GM19193 (cell line): ENCODE measurements at regions not wholly inside any gene's neighbourhood (a gene's known extent, or its start where the extent isn't known, plus 50 kb on each side); places are given as distances from the start of the nearest gene placed in this dataset.

Experiments used
- POLR2A ChIP-seq: IDR thresholded peaks from 4 replicates; pipeline ENCODE4 v1.6.1; 2011; ENCODE audit not compliant: insufficient read depth, insufficient read length; ENCODE audit errors: extremely low read depth

- TF ChIP-seq POLR2A: no peak
Observed at GRCh38 chr1:199242147-199242546, 603.3 kb downstream of the PTPRC start.

- no peak for TF ChIP-seq POLR2A
Observed at GRCh38 chr1:199242601-199243000, 603.8 kb downstream of the PTPRC start.

DNA sequence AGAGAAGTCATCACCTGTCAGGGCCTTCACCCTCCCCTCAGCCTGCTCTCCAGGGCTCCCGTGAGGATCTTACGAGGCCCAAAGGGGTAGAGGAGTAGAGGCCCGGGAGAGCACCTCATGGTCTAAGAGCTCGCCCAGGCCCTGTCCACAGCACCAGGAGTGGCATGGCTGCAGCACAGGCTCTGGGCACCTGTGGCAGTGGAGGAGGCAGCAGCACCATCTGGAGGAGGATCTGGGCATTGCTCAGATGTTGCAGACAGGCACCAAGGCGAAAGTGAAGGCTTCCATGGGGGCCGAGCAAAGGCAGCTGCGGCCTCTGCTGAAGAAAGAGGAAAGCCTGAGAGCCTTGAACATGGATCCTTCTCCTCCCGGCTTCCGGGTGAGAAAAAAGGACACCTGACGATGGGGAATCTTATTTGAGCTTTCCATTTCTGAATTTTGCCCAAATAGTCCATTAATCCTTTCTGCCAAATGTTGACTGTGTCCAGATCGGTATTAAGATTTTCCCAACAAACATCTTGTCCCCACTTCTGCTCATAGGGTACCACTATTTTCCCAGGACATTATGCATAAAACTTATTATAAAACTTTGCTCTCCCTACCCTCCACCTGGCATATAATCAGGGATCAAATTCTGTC is 604.7 kb downstream of the PTPRC start:
- TF ChIP-seq POLR2A: no peak

DNA sequence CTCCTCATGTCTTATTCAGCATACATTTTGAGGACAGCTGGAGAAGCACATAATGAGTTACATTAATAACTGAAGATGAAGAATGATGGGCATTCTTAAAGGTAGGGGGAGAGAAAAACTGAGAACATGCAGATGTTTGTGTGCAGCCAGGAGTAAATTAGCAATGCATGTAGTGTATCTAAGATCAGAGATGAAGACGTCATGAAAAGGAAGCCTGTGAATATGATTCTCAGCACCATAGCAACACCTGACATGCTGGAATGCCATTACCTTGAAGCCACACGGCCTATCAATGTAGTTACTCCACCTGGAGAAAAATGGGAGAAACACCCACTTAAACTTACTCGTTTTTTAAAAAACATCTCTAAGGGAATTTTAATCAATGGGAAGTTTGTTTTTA is 607.1 kb downstream of the PTPRC start:
- TF ChIP-seq POLR2A: no peak

DNA sequence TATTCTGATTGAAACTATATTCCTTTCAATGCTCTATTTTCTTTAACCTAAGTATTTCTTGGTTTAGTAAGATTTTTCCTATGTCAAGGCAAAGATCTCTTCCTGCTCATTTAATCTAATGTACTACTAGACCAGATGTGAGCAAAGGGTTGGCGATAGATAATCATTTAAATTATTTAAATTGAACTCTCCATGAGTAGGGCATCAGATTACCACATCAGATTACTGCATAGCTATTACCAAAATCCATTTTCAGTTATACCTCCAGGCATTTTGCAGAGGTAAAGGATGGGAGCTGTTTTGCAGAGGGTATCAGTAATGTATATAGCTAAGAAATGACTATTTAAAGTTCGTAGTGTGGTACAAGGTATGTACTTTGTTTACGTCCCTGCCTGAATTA is 607.9 kb downstream of the PTPRC start:
- no peak for TF ChIP-seq POLR2A

- no peak for TF ChIP-seq POLR2A
Observed at GRCh38 chr1:199247891-199248290, 609.1 kb downstream of the PTPRC start.

GRCh38 chr1:199261328-199261727 is 622.5 kb downstream of the PTPRC start:
- TF ChIP-seq POLR2A: no peak

- TF ChIP-seq POLR2A: no peak
Observed at GRCh38 chr1:199264283-199264682, 625.4 kb downstream of the PTPRC start.

DNA sequence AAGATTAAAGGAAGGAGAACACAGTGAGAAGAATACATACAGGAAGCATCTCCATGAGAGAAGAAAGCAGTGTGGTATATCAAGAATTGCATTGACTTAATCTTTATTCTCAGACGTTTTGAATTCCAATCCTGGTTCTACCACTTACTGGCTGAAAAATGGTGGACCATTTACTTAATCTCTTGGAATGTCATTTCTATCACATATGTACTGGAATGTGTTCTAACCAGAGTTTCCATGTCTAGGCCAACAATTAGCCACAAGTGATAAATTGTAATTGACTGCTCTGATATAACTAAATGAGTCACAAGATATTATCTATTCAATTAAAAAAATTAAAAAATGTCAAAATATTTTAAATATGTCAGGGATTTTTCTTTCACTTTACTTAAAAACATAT is 626.1 kb downstream of the PTPRC start:
- no peak for TF ChIP-seq POLR2A

DNA sequence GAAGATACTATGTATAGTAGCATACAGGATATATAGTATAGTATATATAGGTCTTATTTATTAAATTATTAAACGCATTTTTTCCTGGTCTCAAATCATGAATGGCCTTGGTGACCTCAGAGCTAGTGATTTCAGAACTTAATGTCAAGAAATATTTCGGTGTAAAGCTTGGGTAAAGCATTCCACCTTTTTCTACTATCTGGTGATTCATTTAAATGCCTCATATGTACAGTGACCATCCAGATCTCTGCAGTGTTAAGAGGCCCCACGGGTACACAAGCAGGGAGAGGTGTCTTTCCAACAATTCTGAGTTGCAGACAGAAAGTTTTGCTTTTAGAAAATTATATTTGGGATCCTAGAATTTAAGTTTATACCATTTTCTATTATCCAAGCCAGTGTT is 626.5 kb downstream of the PTPRC start:
- no peak for TF ChIP-seq POLR2A

DNA sequence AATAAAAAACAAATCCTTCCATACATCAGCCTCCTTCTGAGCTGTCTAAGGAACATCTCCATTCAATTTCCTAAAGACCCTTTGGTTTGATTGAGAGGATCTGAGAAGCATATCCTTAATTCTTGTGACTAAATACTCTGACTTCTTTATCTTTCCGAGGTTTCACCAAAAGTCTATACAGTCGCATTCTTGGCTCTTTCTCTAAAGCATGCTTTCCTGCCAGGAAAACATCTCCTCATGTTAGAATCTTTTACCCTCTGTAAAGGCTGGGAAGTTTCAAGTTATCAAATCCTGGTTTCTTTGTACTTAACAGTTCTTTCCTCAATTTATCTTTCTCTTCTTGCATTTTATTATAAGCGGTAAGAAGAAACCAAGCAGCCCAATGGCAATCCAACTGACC is 630.4 kb downstream of the PTPRC start:
- no peak for TF ChIP-seq POLR2A

DNA sequence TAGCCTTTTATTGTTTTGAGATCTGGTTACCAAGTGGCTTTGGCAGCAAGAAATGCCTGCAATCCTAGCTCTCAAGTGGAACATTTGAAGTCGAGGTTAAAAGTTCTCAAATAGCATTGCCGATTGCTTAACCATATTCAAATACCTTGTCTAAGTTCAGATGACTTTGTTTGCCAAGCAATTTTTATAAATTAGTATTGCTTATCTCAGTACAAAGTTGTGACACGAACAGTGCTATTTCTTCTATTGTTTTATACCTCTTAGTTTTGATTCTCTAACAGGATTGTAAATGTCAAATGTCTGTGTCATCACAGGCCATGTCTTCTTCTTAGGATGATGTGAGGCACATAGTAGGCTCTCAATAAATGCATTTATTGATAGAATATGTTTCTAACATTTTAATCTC is 633.3 kb downstream of the PTPRC start:
- TF ChIP-seq POLR2A: no peak

GRCh38 chr1:199272628-199273086 is 633.8 kb downstream of the PTPRC start:
- no peak for TF ChIP-seq POLR2A

DNA sequence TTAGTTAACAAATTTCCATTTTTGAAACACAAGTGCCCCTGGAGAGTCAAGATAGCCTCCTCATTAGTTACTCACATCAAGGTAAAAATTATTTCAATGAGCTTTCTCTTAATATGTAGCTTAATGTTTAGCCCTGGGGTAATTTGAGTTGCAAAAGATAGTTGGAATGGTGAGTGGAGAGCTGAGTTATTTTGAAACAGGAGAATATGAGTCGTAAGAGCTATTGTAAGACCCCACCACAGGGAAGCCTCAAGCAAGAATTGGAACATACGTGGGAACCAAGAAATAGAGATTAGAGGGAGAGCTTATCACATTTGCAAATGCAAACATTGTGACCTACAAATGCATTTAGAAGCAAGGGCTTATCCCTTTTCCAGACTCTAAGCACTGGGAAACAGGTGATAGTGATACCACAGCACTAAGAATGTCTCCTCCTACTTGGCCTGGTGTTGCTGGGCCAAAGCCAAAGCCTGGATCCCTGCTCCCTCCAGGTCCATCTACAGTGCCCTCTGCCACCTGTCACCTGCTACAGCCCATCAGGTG is 635.1 kb downstream of the PTPRC start:
- TF ChIP-seq POLR2A: no peak

DNA sequence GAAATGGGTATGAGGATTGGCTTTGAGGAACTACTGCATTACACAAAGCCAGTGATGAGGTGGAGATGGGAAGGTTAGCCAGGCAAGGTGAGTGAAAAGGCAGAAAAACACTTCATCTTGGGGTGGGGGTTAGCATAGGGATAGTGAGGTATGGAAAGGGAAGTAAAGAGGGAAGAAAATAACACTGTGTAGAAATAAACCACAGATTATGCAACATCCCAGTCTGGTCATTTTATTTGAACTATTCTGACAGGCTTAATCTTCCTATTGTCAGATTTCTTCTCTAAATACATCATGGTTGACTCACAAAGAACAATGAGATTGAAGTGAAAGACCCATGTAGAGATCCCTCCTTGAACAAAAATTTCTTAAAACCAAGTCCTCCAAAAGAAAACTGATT is 640.2 kb downstream of the PTPRC start:
- no peak for TF ChIP-seq POLR2A

GRCh38 chr1:199279872-199280645 is 641.2 kb downstream of the PTPRC start:
- TF ChIP-seq POLR2A: no peak
